Fibroblast of lung (primary cell): ENCODE measurements at regions not wholly inside any gene's neighbourhood (a gene's known extent, or its start where the extent isn't known, plus 50 kb on each side); places are given as distances from the start of the nearest gene placed in this dataset.

Source experiments
- EZH2 ChIP-seq: IDR thresholded peaks from 2 replicates; pipeline ENCODE4 v1.5.1; 2012; ENCODE audit warnings: low read length, control low read depth, mild to moderate bottlenecking; ENCODE audit errors: missing control alignments
- TF ChIP-seq, protein P1 (sequence below), 2 donors: IDR thresholded peaks in 1 of 2; conservative IDR thresholded peaks in 1 of 2; 1 replicate in 1 of 2; 2 replicates in 1 of 2; pipeline ENCODE4 v1.5.1; 2011 to 2012; ENCODE audit warnings: low read length in 2 of 2, control low read depth in 1 of 2, inconsistent platforms in 1 of 2, low read depth in 1 of 2, mild to moderate bottlenecking in 1 of 2

DNA sequence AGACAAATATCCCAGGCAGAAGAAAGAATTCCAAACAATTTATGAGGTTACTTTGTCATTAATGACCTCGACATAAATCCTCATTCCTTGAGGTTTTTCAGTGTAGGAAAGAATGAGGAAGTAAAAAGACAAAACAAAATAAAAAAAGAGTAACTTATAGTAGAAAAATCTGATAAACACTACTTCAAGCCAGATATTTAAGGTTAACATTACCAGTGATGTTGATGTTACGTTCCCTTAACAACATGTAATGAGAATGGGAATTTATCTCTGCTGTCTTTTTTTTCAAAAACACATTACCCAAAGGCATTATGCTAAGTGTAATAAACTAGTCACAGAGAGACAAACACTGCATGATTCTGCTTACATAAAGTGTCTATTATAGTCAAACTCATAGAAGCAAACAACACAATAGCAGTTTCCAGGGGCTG lies 935.1 kb downstream of the SLITRK1 start:
- TF ChIP-seq, protein P1, sequence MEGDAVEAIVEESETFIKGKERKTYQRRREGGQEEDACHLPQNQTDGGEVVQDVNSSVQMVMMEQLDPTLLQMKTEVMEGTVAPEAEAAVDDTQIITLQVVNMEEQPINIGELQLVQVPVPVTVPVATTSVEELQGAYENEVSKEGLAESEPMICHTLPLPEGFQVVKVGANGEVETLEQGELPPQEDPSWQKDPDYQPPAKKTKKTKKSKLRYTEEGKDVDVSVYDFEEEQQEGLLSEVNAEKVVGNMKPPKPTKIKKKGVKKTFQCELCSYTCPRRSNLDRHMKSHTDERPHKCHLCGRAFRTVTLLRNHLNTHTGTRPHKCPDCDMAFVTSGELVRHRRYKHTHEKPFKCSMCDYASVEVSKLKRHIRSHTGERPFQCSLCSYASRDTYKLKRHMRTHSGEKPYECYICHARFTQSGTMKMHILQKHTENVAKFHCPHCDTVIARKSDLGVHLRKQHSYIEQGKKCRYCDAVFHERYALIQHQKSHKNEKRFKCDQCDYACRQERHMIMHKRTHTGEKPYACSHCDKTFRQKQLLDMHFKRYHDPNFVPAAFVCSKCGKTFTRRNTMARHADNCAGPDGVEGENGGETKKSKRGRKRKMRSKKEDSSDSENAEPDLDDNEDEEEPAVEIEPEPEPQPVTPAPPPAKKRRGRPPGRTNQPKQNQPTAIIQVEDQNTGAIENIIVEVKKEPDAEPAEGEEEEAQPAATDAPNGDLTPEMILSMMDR (conservative IDR thresholded peaks at IDR 0.05 in 1 of 2, IDR thresholded peaks at IDR 0.05 in 1 of 2; ENCODE audit: low read depth in 1 of 2, low read length in 2 of 2), result no peak
- no peak for TF ChIP-seq EZH2
